Psoas muscle (tissue), 7 donors: ENCODE measurements at regions not wholly inside any gene's neighbourhood (a gene's known extent, or its start where the extent isn't known, plus 50 kb on each side); places are given as distances from the start of the nearest gene placed in this dataset.
A peak's percentile ranks its signal among the peaks of the same experiment; 100 is the strongest.
"Not testable (repeated sequence)": the region's sequence is repeated elsewhere in the genome, so short reads cannot be mapped to it uniquely, and the experiment has no call there.

Experiments
- ATAC-seq, 4 donors: fragments of 200-7000 bp; cut with Tn5 transposase; one replicate each; pipeline ENCODE4 v1.9.1; 2020; ENCODE audit warnings: moderate library complexity in 3 of 4, mild to moderate bottlenecking in 2 of 4
- DNase-seq, 2 donors: peaks; one replicate each; pipeline ENCODE4 v3.0.0-alpha.2; 2020
- H3K27ac ChIP-seq: fragments of 200-600 bp; one replicate; pipeline ENCODE4 v1.8.0; 2022
- H3K27me3 ChIP-seq, 3 donors: fragments of 200-600 bp in 1 of 3; one replicate each; pipeline versions ENCODE4 v1.6.1 to v1.8.0; 2013 to 2022; ENCODE audit warnings: low read length in 2 of 3, mild to moderate bottlenecking in 2 of 3, moderate library complexity in 1 of 3; ENCODE audit not compliant: insufficient read depth in 3 of 3
- H3K36me3 ChIP-seq, 2 donors: fragments of 200-600 bp in 1 of 2; one replicate each; pipeline versions ENCODE4 v1.6.1 to v1.8.0; 2013 to 2022; ENCODE audit warnings: low read depth in 1 of 2, mild to moderate bottlenecking in 1 of 2, moderate library complexity in 1 of 2; ENCODE audit not compliant: insufficient read depth in 1 of 2
- H3K4me1 ChIP-seq: fragments of 200-600 bp; one replicate; pipeline ENCODE4 v1.8.0; 2022
- H3K4me3 ChIP-seq: fragments of 200-600 bp; one replicate; pipeline ENCODE4 v1.8.0; 2022; ENCODE audit warnings: mild to moderate bottlenecking
- H3K9me3 ChIP-seq: fragments of 200-600 bp; one replicate; pipeline ENCODE4 v1.8.0; 2022
- CTCF ChIP-seq: fragments of 200-600 bp; IDR thresholded peaks from one replicate; pipeline ENCODE4 v1.8.0; 2022; ENCODE audit warnings: antibody characterized with exemption
- whole genome bisulfite sequencing, 3 donors: extraction: QIAGEN DNeasy Blood & Tissue Kit; methylation state at CpG; one replicate each; pipeline versions ENCODE4 v1.1.6 to v1.1.7; 2013; 5-methylcytosine and 5-hydroxymethylcytosine counted together
- intact Hi-C, 2 donors: fragments of 100-400 bp; cut with DNase I; formaldehyde crosslinking; loops; one replicate each; pipeline versions ENCODE4 v1.11.0 to v1.14.2; 2022
- donor health status: healthy with polysubstance abuse.
- donor health status: DM: no; HTN: no; CAD: no; lungs with moderate emphysema.
- donor health status: Bipolar disorder and iron deficiency.
- donor health status: healthy.
- donor health status: DM: yes; HTN: yes; CAD: no.
- donor health status: DM: no; HTN: no; CAD: no.
- donor health status: DM: yes; HTN: yes; CAD: no.

- H3K4me1 ChIP-seq: no peaks in the 10 kb centered on the region
- no peak for DNase-seq
- ATAC-seq: no peak
- TF ChIP-seq CTCF: no peak
- H3K27ac ChIP-seq: no peak overlapping the region
- WGBS, 3 donors: 92 to 97% (median 96%) methylated on average over 15 of the region's 15 CpGs
- intact Hi-C loops: no loop called here
- no peak overlapping the region for H3K4me3 ChIP-seq
- H3K27me3 ChIP-seq: no peaks in the 10 kb centered on the region
- no peaks in the 10 kb centered on the region for H3K9me3 ChIP-seq
- no peaks in the 10 kb centered on the region for H3K36me3 ChIP-seq
These were observed 346.8 kb downstream of the ANAPC1 start for GRCh38 chr2:111537078-111537655.

GRCh38 chr2:111539991-111540390, 344.0 kb downstream of the ANAPC1 start:
- H3K4me3 ChIP-seq, DNase-seq, H3K9me3 ChIP-seq, intact Hi-C loops, H3K27me3 ChIP-seq, H3K27ac ChIP-seq, H3K36me3 ChIP-seq, H3K4me1 ChIP-seq, ATAC-seq: not testable (repeated sequence)
- WGBS, 3 donors: 93 to 96% (median 93%) methylated on average over 4 to 7 of the region's 9 CpGs

- ATAC-seq, H3K27ac ChIP-seq, H3K4me3 ChIP-seq, H3K27me3 ChIP-seq, DNase-seq, H3K9me3 ChIP-seq, H3K4me1 ChIP-seq, H3K36me3 ChIP-seq, intact Hi-C loops: not testable (repeated sequence)
- WGBS, 3 donors: 29 to 38% (median 31%) methylated on average over 1 of the region's 2 CpGs
These were observed 341.7 kb downstream of the ANAPC1 start for GRCh38 chr2:111542120-111542774.

- WGBS, 3 donors: 0 to 50% (median 44%) methylated on average over 1 of the region's 2 CpGs
- H3K36me3 ChIP-seq, intact Hi-C loops, DNase-seq, H3K27ac ChIP-seq, ATAC-seq, H3K4me3 ChIP-seq, H3K9me3 ChIP-seq, H3K4me1 ChIP-seq, H3K27me3 ChIP-seq: not testable (repeated sequence)
These were observed 340.0 kb downstream of the ANAPC1 start for GRCh38 chr2:111544006-111544405.

GRCh38 chr2:111545723-111546431, 338.1 kb downstream of the ANAPC1 start:
- DNase-seq, H3K4me3 ChIP-seq, H3K27ac ChIP-seq, H3K27me3 ChIP-seq, ATAC-seq, H3K36me3 ChIP-seq, H3K9me3 ChIP-seq, H3K4me1 ChIP-seq, intact Hi-C loops: not testable (repeated sequence)
- WGBS, 3 donors: 71 to 76% (median 73%) methylated on average over 4 to 6 of the region's 7 CpGs

GRCh38 chr2:111546578-111546977, 337.4 kb downstream of the ANAPC1 start:
- H3K4me1 ChIP-seq: not testable (repeated sequence)

GRCh38 chr2:111549174-111549573, 334.8 kb downstream of the ANAPC1 start:
- ATAC-seq, DNase-seq, H3K9me3 ChIP-seq, H3K36me3 ChIP-seq, H3K27me3 ChIP-seq, intact Hi-C loops, H3K4me3 ChIP-seq, H3K27ac ChIP-seq, H3K4me1 ChIP-seq: not testable (repeated sequence)
- 84 to 100% (median 86%) methylated on average over 1 of the region's 2 CpGs for WGBS, 3 donors

More at GRCh38 chr2:111546578-111546977, 337.4 kb downstream of the ANAPC1 start:
- H3K27ac ChIP-seq, ATAC-seq, H3K27me3 ChIP-seq, intact Hi-C loops, H3K4me3 ChIP-seq, H3K9me3 ChIP-seq, H3K36me3 ChIP-seq, DNase-seq: not testable (repeated sequence)
- WGBS, 3 donors: 85 to 89% (median 85%) methylated on average over 5 of the region's 5 CpGs

GRCh38 chr2:111551428-111551827, 332.6 kb downstream of the ANAPC1 start:
- WGBS, 3 donors: 47 to 63% (median 47%) methylated on average over 1 to 2 of the region's 2 CpGs
- DNase-seq, H3K27ac ChIP-seq, intact Hi-C loops, H3K27me3 ChIP-seq, H3K36me3 ChIP-seq, H3K4me1 ChIP-seq, H3K4me3 ChIP-seq, H3K9me3 ChIP-seq, ATAC-seq: not testable (repeated sequence)

GRCh38 chr2:111552625-111553024, 331.4 kb downstream of the ANAPC1 start:
- H3K27me3 ChIP-seq, H3K4me1 ChIP-seq, H3K36me3 ChIP-seq, DNase-seq, H3K4me3 ChIP-seq, H3K9me3 ChIP-seq, H3K27ac ChIP-seq, intact Hi-C loops: not testable (repeated sequence)
- WGBS, 3 donors: 86 to 96% methylated on average over 3 to 4 of the region's 9 CpGs; no CpG with 5 or more reads in 1 of the 3 donors
- peak in 1 of 4 donors; percentile 33 for ATAC-seq

GRCh38 chr2:111559301-111559700, 324.7 kb downstream of the ANAPC1 start:
- H3K4me3 ChIP-seq, H3K27me3 ChIP-seq, H3K4me1 ChIP-seq, intact Hi-C loops, H3K36me3 ChIP-seq, DNase-seq, H3K9me3 ChIP-seq, H3K27ac ChIP-seq, ATAC-seq: not testable (repeated sequence)
- 78 to 93% (median 90%) methylated on average over 1 of the region's 2 CpGs for WGBS, 3 donors
